Heart left ventricle (tissue), 13 donors: ENCODE measurements at regions not wholly inside any gene's neighbourhood (a gene's known extent, or its start where the extent isn't known, plus 50 kb on each side); places are given as distances from the start of the nearest gene placed in this dataset.

Source experiments
- POLR2A ChIP-seq, 2 donors: fragments of 450-650 bp; IDR thresholded peaks; one replicate each; pipeline ENCODE4 v1.6.1; 2017; ENCODE audit warnings: antibody characterized with exemption in 2 of 2, mild to moderate bottlenecking in 2 of 2, moderate library complexity in 2 of 2
- TF ChIP-seq, protein P1 (sequence below), 12 donors: fragments of 200-600 bp; sonication (generic) in 4 of 12; IDR thresholded peaks; one replicate each; pipeline versions ENCODE4 v1.5.0 to v1.8.0; 2018 to 2022; ENCODE audit warnings: antibody characterized with exemption in 12 of 12, mild to moderate bottlenecking in 5 of 12
- donor health status: ischemic (EF 13 %, LVEDD 7.1; RV severe dilation, severe dysfunction).
- donor health status: DM: no; HTN: yes; CAD: no.
- donor health status: DM: no; HTN: no; CAD: no.
- donor health status: ischemic (EF 25% LVEDD 6.9; RV normal size, moderate dysfunction).
- donor health status: ischemic (EF 25% LVEDD 5.7; RV mildly dilated, moderate dysfunction).
- donor health status: ischemic (EF 35%, LVEDD 5.7; RV mildly dilated, moderate dysfunction).
- donor health status: nonischemic (EF 11% LVEDD 7.7; RV severe dilation, severe dysfunction).
- donor health status: DM: yes; HTN: yes; CAD: no.
- donor health status: PGD.
- donor health status: ischemic (EF 29% LVEDD 5.4; RV normal size, mild dysfunction).
- donor health status: nonischemic (EF 23%, LVEDD 6.1; RV moderate dilation, normal function).

DNA sequence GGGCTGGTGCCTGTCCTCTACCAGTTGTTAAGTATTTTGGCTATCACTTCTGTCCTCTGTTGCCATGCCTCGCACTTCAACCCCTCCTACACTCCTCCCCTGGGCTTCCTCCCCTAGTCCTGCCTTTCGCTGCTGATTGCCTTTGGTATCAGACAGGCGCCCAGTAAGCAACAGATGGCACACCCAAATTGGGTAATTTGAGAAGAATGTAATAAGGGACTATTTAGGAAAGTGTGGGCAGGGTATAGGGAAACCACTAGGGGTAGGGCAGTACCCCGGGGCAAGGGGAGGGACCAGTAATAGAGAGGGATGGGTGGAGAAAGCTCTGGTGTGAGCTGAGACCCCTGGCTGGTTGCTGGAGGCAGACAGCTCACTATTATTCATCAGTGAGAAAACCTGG lies 172.7 kb upstream of the USP9X start:
- TF ChIP-seq, protein P1, sequence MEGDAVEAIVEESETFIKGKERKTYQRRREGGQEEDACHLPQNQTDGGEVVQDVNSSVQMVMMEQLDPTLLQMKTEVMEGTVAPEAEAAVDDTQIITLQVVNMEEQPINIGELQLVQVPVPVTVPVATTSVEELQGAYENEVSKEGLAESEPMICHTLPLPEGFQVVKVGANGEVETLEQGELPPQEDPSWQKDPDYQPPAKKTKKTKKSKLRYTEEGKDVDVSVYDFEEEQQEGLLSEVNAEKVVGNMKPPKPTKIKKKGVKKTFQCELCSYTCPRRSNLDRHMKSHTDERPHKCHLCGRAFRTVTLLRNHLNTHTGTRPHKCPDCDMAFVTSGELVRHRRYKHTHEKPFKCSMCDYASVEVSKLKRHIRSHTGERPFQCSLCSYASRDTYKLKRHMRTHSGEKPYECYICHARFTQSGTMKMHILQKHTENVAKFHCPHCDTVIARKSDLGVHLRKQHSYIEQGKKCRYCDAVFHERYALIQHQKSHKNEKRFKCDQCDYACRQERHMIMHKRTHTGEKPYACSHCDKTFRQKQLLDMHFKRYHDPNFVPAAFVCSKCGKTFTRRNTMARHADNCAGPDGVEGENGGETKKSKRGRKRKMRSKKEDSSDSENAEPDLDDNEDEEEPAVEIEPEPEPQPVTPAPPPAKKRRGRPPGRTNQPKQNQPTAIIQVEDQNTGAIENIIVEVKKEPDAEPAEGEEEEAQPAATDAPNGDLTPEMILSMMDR (IDR thresholded peaks at IDR 0.05): no peak
- no peak for TF ChIP-seq POLR2A (IDR thresholded peaks at IDR 0.05)
